UCSD-AML1 (cell line): ENCODE measurements at regions not wholly inside any gene's neighbourhood (a gene's known extent, or its start where the extent isn't known, plus 50 kb on each side); places are given as distances from the start of the nearest gene placed in this dataset.

Experiments
- DNase-seq: peaks from one replicate; lab custom pipeline; 2025; ENCODE audit not compliant: unreplicated experiment; lab: John Stamatoyannopoulos, UW

GRCh38 chr11:106212081-106212480, 134.6 kb downstream of the AASDHPPT start:
- DNase-seq = no peak

GRCh38 chr11:106216281-106216680, 138.8 kb downstream of the AASDHPPT start:
- DNase-seq = no peak

- DNase-seq = no peak
These were observed 140.0 kb downstream of the AASDHPPT start for GRCh38 chr11:106217456-106217855.

DNA sequence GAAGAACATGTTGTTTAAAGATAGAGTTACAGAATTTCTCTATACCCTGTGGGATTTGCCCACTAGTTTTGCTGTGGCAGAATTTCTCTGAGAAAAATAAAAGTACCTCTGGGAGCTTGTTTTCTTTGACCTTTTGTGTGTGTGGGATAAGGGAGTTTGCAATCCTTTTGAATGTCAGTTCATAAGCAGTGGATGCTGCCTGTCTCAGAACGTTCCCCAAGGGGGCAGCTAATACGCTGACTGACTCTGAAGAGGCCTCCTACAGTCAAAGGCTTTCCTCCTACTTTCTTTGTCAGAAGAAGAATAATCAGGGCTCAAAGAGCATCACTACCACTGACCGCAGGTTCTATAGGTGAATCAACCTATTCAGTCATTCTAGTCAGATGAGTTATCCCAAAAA, 140.6 kb downstream of the AASDHPPT start:
- no peak for DNase-seq

GRCh38 chr11:106222626-106223025, 145.2 kb downstream of the AASDHPPT start:
- no peak for DNase-seq

- DNase-seq = no peak
These were observed 146.7 kb downstream of the AASDHPPT start for GRCh38 chr11:106224172-106224571.

DNA sequence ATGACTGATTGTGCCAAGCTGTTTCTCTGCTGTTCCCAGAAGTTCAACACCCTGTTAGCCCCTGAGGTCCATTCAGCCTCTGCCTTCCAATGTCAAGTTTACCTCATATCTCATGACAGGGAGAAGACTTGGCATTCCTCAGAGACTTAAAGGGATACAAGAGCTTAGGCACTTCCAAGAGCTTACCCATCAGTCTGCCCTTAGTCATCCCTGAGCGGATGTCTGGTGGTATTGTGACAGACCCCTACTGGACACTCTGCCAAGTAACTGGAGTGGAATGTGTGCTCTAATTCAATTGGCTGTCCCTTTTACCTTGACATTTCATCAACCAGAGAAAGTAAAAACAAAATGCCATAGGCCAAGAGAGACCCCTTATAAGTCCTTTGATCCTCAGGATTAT, 151.5 kb downstream of the AASDHPPT start:
- DNase-seq = no peak

- DNase-seq = no peak
These were observed 154.1 kb downstream of the AASDHPPT start for GRCh38 chr11:106231591-106231990.

GRCh38 chr11:106233191-106233590, 155.7 kb downstream of the AASDHPPT start:
- DNase-seq = no peak

GRCh38 chr11:106234794-106235193, 157.3 kb downstream of the AASDHPPT start:
- no peak for DNase-seq

- no peak for DNase-seq
These were observed 158.8 kb downstream of the AASDHPPT start for GRCh38 chr11:106236295-106236694.

DNA sequence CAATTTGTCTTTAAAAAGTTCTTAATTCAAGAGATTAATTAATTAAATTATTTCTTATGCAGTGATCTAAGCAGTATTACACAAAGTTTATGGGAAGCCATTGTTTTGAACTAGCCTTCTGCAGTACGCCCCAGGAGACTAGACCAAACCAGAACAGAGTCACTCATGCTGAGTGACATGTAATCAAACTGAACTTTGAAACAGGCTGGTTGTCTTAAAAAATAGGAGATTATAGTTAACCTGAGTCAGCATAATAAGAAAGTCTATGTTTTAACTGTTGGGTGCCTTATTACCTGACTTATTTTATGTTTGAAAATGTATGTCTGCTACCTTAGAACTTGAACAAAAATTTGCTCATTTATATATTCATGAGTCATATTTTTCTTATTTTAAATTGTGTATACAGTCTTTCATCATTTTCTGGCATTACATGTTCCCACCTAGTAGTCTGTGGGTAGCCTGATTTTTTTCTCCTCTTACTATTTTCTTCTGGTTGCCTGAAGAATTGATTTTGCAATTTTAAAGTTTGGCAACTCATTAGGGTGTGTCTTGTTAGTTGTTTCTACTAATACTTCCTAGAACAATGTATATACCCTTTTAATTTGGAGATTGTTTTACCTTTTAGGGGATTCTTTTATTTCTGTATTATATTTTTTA, 161.4 kb downstream of the AASDHPPT start:
- no peak for DNase-seq

DNA sequence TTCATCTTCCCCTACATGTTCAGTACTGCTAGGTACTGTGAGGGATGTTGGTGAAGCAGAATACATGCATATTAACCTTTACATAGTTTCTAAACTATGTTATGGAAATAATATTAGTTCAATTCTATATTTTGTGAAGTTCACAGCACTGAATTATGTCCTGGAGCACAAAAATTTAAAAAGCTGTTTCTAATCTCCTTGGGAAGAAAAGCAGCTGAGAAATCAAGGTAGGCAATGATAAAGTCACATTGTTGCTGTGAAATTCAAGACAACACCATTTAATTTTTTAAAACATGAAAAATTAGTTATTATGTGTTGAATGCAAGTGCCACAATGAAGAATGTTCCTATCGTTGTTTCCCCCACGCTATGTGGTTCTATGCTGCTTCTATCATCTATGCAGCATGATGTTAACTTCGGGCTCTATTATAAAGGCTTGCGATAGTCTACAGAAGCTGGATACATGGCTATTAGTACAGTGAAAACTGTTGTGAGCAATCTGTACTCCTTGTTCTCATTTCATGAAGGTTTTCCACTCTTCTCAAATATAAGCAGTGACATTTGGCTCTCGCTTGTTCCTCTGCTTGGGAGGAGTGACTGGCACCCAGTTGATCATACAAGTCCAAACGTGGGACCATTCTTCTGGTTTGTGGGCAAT, 164.3 kb downstream of the AASDHPPT start:
- no peak for DNase-seq

GRCh38 chr11:106242718-106243415, 165.4 kb downstream of the AASDHPPT start:
- no peak for DNase-seq

DNA sequence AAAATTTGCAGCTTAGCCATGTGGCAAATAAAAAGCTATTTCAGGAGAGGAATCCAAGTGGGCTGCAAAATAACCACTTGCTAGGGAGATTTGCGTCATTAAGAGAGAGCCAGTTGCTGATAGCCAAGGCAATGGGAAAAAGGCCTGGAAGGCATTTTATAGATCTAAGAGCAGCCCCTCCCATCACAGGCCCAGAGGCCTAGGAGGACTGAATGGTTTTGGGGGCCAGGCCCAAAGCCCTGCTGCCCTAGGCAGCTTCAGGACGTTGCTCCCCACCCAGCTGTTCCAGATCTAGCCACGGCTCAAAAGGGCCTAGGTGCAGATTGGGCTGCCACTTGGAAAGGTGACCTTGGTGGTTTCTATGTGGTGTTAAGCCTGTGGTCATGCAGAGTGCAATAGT, 169.0 kb downstream of the AASDHPPT start:
- DNase-seq = no peak

- DNase-seq = no peak
These were observed 172.3 kb downstream of the AASDHPPT start for GRCh38 chr11:106249617-106250239.

DNA sequence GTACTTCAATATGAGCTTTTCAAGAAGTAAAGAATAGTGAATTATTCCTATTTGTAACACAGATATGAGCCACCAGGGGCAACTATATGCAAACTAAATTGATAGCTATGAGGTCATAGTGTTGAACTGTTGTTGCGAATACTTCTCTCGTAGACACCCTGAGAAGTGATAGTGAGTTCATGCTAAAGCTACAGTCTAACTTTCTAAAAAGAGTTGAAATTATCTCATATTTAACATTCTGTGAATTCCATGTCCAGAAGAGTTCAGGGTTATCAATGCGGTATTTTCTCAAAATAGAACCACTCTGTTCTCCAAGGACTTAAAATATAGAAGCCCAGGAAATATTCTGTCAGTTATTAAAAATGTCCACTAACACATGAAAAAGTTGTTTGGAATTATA, 185.4 kb downstream of the AASDHPPT start:
- DNase-seq = no peak

GRCh38 chr11:106263527-106263926, 186.1 kb downstream of the AASDHPPT start:
- no peak for DNase-seq

GRCh38 chr11:106271086-106271485, 193.6 kb downstream of the AASDHPPT start:
- no peak for DNase-seq

DNA sequence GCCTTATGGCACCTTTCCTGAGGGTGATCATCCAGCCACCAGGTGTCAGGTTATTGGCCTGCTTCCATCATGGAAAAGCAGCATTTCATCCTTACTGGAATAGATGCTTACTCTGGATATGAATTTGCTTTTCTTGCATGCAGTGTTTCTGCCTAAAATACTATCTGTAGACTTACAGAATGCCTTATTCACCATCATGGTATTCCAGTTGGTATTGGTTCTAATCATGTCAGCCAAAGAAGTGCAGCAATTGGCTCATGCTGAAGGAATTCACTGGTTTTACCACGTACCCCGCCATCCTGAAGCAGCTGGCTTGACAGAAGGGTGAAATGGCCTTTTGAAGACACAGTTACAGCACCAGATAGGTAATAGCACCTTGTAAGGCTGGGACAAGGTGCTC, 194.2 kb downstream of the AASDHPPT start:
- DNase-seq = no peak

GRCh38 chr11:106275151-106275550, 197.7 kb downstream of the AASDHPPT start:
- no peak for DNase-seq

DNA sequence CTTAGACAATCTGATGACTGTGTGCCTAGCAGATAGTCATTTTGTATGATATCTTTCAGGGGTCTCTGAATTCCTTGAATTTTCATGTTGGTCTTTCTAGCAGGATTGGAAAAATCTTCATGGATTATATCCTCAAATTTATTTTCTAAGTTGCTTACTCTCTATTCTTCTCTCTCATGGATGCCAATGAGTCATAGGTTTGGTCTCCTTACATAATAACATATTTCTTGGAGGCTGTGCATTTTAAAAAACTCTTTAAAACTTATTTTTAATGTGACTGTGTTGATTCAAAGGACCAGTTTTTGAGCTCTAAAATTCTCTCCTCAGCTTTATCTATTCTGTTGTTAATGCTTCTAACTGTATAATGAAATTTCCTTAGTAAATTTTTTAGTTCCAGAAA, 198.7 kb downstream of the AASDHPPT start:
- no peak for DNase-seq
